H1 (cell line): ENCODE measurements at regions not wholly inside any gene's neighbourhood (a gene's known extent, or its start where the extent isn't known, plus 50 kb on each side); places are given as distances from the start of the nearest gene placed in this dataset.

Source experiments
- CTCF ChIA-PET: fragments of 300-600 bp; sonication (Branson Sonifier 250); formaldehyde crosslinking; loops from one replicate; lab custom pipeline; 2021; ENCODE audit not compliant: partially characterized antibody; lab: Charles Lee
- POLR2A ChIA-PET: fragments of 300-600 bp; sonication (Branson Sonifier 250); formaldehyde crosslinking; loops from one replicate; lab custom pipeline; 2021; ENCODE audit warnings: inconsistent platforms; ENCODE audit not compliant: partially characterized antibody; lab: Charles Lee
- DNase-seq, 2 experiments: peaks; one replicate each; pipeline versions ENCODE4 v3.0.0 to v3.0.0-alpha.2; 2010 to 2022; ENCODE audit warnings: low spot score in 2 of 2, low read depth in 1 of 2, mixed read lengths in 1 of 2
- FAIRE-seq: peaks from 2 replicates; lab custom pipeline; 2011; peaks lifted over from hg19 to GRCh38; lab: Jason Lieb, UNC
- H2AFZ ChIP-seq: 2 replicates; pipeline ENCODE4 v1.8.1; 2012; ENCODE audit warnings: low read length, inconsistent platforms
- H2AK5ac ChIP-seq: 2 replicates; pipeline ENCODE4 v1.6.1; 2013; ENCODE audit warnings: low read depth, low read length
- H2BK120ac ChIP-seq: replicated peaks from 2 replicates; pipeline ENCODE3; 2013; ENCODE audit warnings: low read depth, low read length, inconsistent platforms
- H2BK12ac ChIP-seq: 2 replicates; pipeline ENCODE4 v1.6.1; 2013; ENCODE audit warnings: low read depth, low read length
- H2BK15ac ChIP-seq: 2 replicates; pipeline ENCODE4 v1.6.1; 2013; ENCODE audit warnings: low read length
- H2BK20ac ChIP-seq: 2 replicates; pipeline ENCODE4 v1.6.1; 2013; ENCODE audit warnings: low read length
- H2BK5ac ChIP-seq: 2 replicates; pipeline ENCODE4 v1.6.1; 2013; ENCODE audit warnings: low read depth, low read length
- H3K14ac ChIP-seq: 2 replicates; pipeline ENCODE4 v1.6.1; 2013; ENCODE audit warnings: inconsistent platforms; ENCODE audit not compliant: insufficient read length
- H3K18ac ChIP-seq: 2 replicates; pipeline ENCODE4 v1.6.1; 2013; ENCODE audit warnings: low read length; ENCODE audit errors: extremely low read depth
- H3K23ac ChIP-seq: 2 replicates; pipeline ENCODE4 v1.6.1; 2013; ENCODE audit warnings: inconsistent platforms; ENCODE audit not compliant: insufficient read length
- H3K23me2 ChIP-seq: 2 replicates; pipeline ENCODE4 v1.6.1; 2013; ENCODE audit warnings: low read depth, low read length
- H3K27ac ChIP-seq: 2 replicates; pipeline ENCODE4 v1.6.1; 2011; ENCODE audit warnings: low read depth, low read length, inconsistent platforms
- H3K27me3 ChIP-seq, 4 experiments: replicated peaks in 1 of 4; 1 replicate in 1 of 4; 2 replicates in 3 of 4; pipeline versions ENCODE4 v1.6.1 to v1.8.1; 2011 to 2013; ENCODE audit warnings: low read length in 3 of 4, mild to moderate bottlenecking in 3 of 4, inconsistent platforms in 2 of 4, mixed read lengths in 2 of 4, moderate library complexity in 1 of 4; ENCODE audit not compliant: control insufficient read depth in 3 of 4, insufficient read depth in 3 of 4; ENCODE audit errors: extremely low read depth in 1 of 4
- H3K36me3 ChIP-seq, 4 experiments: 2 replicates each; pipeline versions ENCODE4 v1.6.1 to v1.8.1; 2011 to 2013; ENCODE audit warnings: mild to moderate bottlenecking in 4 of 4, low read length in 3 of 4, moderate library complexity in 2 of 4, control low read depth in 1 of 4, inconsistent platforms in 1 of 4; ENCODE audit not compliant: insufficient read depth in 4 of 4, control insufficient read depth in 2 of 4
- H3K4ac ChIP-seq: replicated peaks from 2 replicates; pipeline ENCODE3; 2013; ENCODE audit warnings: low read length, low read depth, mixed read lengths, inconsistent platforms; ENCODE audit not compliant: insufficient read length
- H3K4me1 ChIP-seq, 4 experiments: replicated peaks in 1 of 4; 1 replicate in 1 of 4; 2 replicates in 3 of 4; pipeline versions ENCODE4 v1.6.1 to v1.8.1; 2011 to 2013; ENCODE audit warnings: low read length in 3 of 4, inconsistent platforms in 2 of 4, mixed read lengths in 1 of 4; ENCODE audit not compliant: insufficient read depth in 4 of 4, control insufficient read depth in 3 of 4
- H3K4me2 ChIP-seq, 2 experiments: 2 replicates each; pipeline versions ENCODE4 v1.6.1 to v1.8.1; 2011 to 2013; ENCODE audit warnings: low read depth in 2 of 2, low read length in 2 of 2, control low read depth in 1 of 2, inconsistent platforms in 1 of 2, mild to moderate bottlenecking in 1 of 2; ENCODE audit not compliant: insufficient read depth in 1 of 2
- H3K4me3 ChIP-seq, 4 experiments: fragments of 200-600, 300-600 bp in 1 of 4; sonication (generic), shearing (Covaris generic), sonication (Bioruptor Twin) in 1 of 4; 2 replicates each; pipeline versions ENCODE4 v1.5.1 to v1.8.1; 2011 to 2016; ENCODE audit warnings: low read length in 4 of 4, low read depth in 3 of 4, control low read depth in 2 of 4, inconsistent platforms in 2 of 4, mild to moderate bottlenecking in 2 of 4, mixed read lengths in 1 of 4, moderate library complexity in 1 of 4; ENCODE audit not compliant: insufficient read depth in 2 of 4; ENCODE audit errors: extremely low read depth in 1 of 4
- H3K56ac ChIP-seq: replicated peaks from 2 replicates; pipeline ENCODE3; 2013; ENCODE audit warnings: low read depth, mild to moderate bottlenecking, mixed read lengths, low read length, inconsistent platforms; ENCODE audit not compliant: insufficient read length
- H3K79me1 ChIP-seq: 2 replicates; pipeline ENCODE4 v1.6.1; 2013; ENCODE audit warnings: low read depth, low read length, control low read depth
- H3K79me2 ChIP-seq, 2 experiments: 2 replicates each; pipeline versions ENCODE4 v1.6.1 to v1.8.1; 2012 to 2013; ENCODE audit warnings: low read length in 2 of 2, mild to moderate bottlenecking in 2 of 2, inconsistent platforms in 1 of 2; ENCODE audit not compliant: insufficient read depth in 2 of 2, control insufficient read depth in 1 of 2
- H3K9ac ChIP-seq, 4 experiments: replicated peaks in 1 of 4; 1 replicate in 1 of 4; 2 replicates in 3 of 4; pipeline versions ENCODE4 v1.6.1 to v1.8.1; 2011 to 2013; ENCODE audit warnings: low read depth in 3 of 4, low read length in 3 of 4, control low read depth in 2 of 4, mild to moderate bottlenecking in 2 of 4, moderate library complexity in 2 of 4, inconsistent platforms in 1 of 4; ENCODE audit errors: extremely low read depth in 1 of 4
- H3K9me3 ChIP-seq, 2 experiments: 2 replicates each; pipeline versions ENCODE4 v1.6.1 to v1.8.1; 2012 to 2013; ENCODE audit warnings: mild to moderate bottlenecking in 2 of 2, moderate library complexity in 2 of 2, control low read depth in 1 of 2, inconsistent platforms in 1 of 2, low read depth in 1 of 2, low read length in 1 of 2, mixed read lengths in 1 of 2; ENCODE audit not compliant: insufficient read depth in 2 of 2
- H4K20me1 ChIP-seq, 2 experiments: replicated peaks in 1 of 2; 2 replicates each; pipeline versions ENCODE3 to v1.8.1; 2011 to 2013; ENCODE audit warnings: inconsistent platforms in 2 of 2, low read length in 2 of 2, mild to moderate bottlenecking in 1 of 2; ENCODE audit not compliant: insufficient read depth in 2 of 2, control insufficient read depth in 1 of 2
- H4K5ac ChIP-seq: 2 replicates; pipeline ENCODE4 v1.6.1; 2013; ENCODE audit warnings: low read length, low read depth, mixed read lengths, inconsistent platforms; ENCODE audit not compliant: insufficient read length
- H4K8ac ChIP-seq: 2 replicates; pipeline ENCODE4 v1.8.0; 2013; ENCODE audit warnings: mild to moderate bottlenecking, moderate library complexity, low read length, inconsistent platforms; ENCODE audit not compliant: insufficient read depth; ENCODE audit errors: extremely low read depth
- H4K91ac ChIP-seq: replicated peaks from 2 replicates; pipeline ENCODE3; 2013; ENCODE audit warnings: low read length, mixed read lengths, inconsistent platforms; ENCODE audit not compliant: insufficient read length
- ATF3 ChIP-seq: IDR thresholded peaks from 2 replicates; pipeline ENCODE4 v1.6.1; 2011; ENCODE audit warnings: low read depth, mild to moderate bottlenecking, low read length; ENCODE audit not compliant: insufficient read depth
- BRCA1 ChIP-seq: IDR thresholded peaks from 2 replicates; pipeline ENCODE4 v1.6.1; 2012; ENCODE audit warnings: low read depth, low read length, improper control_type of control experiment
- EZH2 ChIP-seq: fragments of 200-600 bp; sonication (generic); IDR thresholded peaks from 2 replicates; pipeline ENCODE4 v1.7.1; 2012; ENCODE audit warnings: low read depth, mild to moderate bottlenecking, moderate library complexity, low read length, inconsistent platforms; ENCODE audit not compliant: severe bottlenecking
- HDAC6 ChIP-seq: IDR thresholded peaks from one replicate; pipeline ENCODE4 v1.7.1; 2012; ENCODE audit warnings: low read depth, mild to moderate bottlenecking, inconsistent platforms, low read length, moderate library complexity
- KDM1A ChIP-seq: fragments of 200-600, 300-600 bp; sonication (generic); IDR thresholded peaks from 2 replicates; pipeline ENCODE4 v1.7.1; 2016; ENCODE audit warnings: mild to moderate bottlenecking, low read length, borderline replicate concordance
- MAFK ChIP-seq: IDR thresholded peaks from 2 replicates; pipeline ENCODE4 v1.6.1; 2012; ENCODE audit warnings: low read depth, mild to moderate bottlenecking, improper control_type of control experiment, low read length
- NANOG ChIP-seq: IDR thresholded peaks from 2 replicates; pipeline ENCODE4 v1.6.1; 2011; ENCODE audit warnings: low read length, low read depth, mild to moderate bottlenecking, inconsistent platforms; ENCODE audit not compliant: insufficient read depth, poor library complexity, severe bottlenecking
- POU5F1 ChIP-seq: IDR thresholded peaks from 2 replicates; pipeline ENCODE4 v1.6.1; 2011; ENCODE audit warnings: low read depth, mild to moderate bottlenecking, low read length, moderate library complexity
- SIN3A ChIP-seq, 2 experiments: IDR thresholded peaks in 1 of 2; conservative IDR thresholded peaks in 1 of 2; 2 replicates each; pipeline ENCODE4 v1.6.1; 2011 to 2012; ENCODE audit warnings: low read length in 2 of 2, improper control_type of control experiment in 1 of 2, low read depth in 1 of 2, mild to moderate bottlenecking in 1 of 2
- SP1 ChIP-seq: IDR thresholded peaks from 2 replicates; pipeline ENCODE4 v1.6.1; 2011; ENCODE audit warnings: low read depth, low read length
- USF2 ChIP-seq: IDR thresholded peaks from 2 replicates; pipeline ENCODE4 v1.6.1; 2011; ENCODE audit warnings: low read length, improper control_type of control experiment
- WGBS, 2 experiments: shearing (Covaris generic) in 1 of 2; methylation state at CpG; one replicate each; pipeline versions ENCODE4 v1.1.6 to v1.1.7; 2013 to 2015; ENCODE audit warnings: low lambda C conversion rate in 2 of 2, mixed read lengths in 2 of 2, inconsistent platforms in 1 of 2, low coverage in 1 of 2, missing lambda C conversion rate in 1 of 2; ENCODE audit not compliant: insufficient replicate concordance in 2 of 2, insufficient coverage in 1 of 2, insufficient read length in 1 of 2; ENCODE audit errors: extremely low coverage in 1 of 2, missing lambda C conversion rate in 1 of 2; 5-methylcytosine and 5-hydroxymethylcytosine counted together

- Histone ChIP-seq H3K23me2 (no peaks in the 10 kb centered on the region; the same call in 1 of the 2 replicates), H4K5ac (no peak overlapping the region), H3K27ac (no peak overlapping the region), H2BK20ac (no peak overlapping the region), H3K23ac (no peak overlapping the region), H3K79me1 (no peaks in the 10 kb centered on the region), H2BK5ac (no peak overlapping the region), H3K27me3 (no peaks in the 10 kb centered on the region), H3K14ac (no peak overlapping the region), H3K79me2 (peaks cover 13 to 76% of the 10 kb centered on the region in 2 experiments), H2BK15ac (no peak overlapping the region), H3K56ac (no peak overlapping the region), H3K4ac (no peak overlapping the region), H2BK12ac (no peak overlapping the region), H2AFZ (no peak overlapping the region), H3K4me2 (no peak overlapping the region), H4K8ac (no peak overlapping the region), H3K4me3 (no peak overlapping the region), H3K36me3 (peaks cover 3 to 91% (median 32%) of the 10 kb centered on the region in 4 experiments; a peak in 7 of 8 replicates), H4K20me1 (peaks cover 3% of the 10 kb centered on the region in 2 experiments), H2AK5ac (no peak overlapping the region), H3K9me3 (peaks cover 0 to 3% of the 10 kb centered on the region in 2 experiments; a peak in 1 of 4 replicates), H4K91ac (no peak overlapping the region), H3K9ac (no peak overlapping the region), H2BK120ac (no peak overlapping the region), H3K4me1 (peaks cover 0 to 7% (median 6%) of the 10 kb centered on the region in 4 experiments; a peak in 3 of 7 replicates), H3K18ac (no peak overlapping the region)
- 96% methylated on average over 18 of the region's 22 CpGs; no CpG with 5 or more reads in 1 of the 2 experiments for WGBS, 2 experiments
- FAIRE-seq (no peak), DNase-seq (no peak)
- POLR2A ChIA-PET = no interaction called here
- CTCF ChIA-PET = no interaction called here
- TF ChIP-seq USF2 = no peak
- no peak for TF ChIP-seq NANOG
- no peak for TF ChIP-seq POU5F1
- no peak for TF ChIP-seq SIN3A (conservative IDR thresholded peaks at IDR 0.05 in 1 of 2, IDR thresholded peaks at IDR 0.05 in 1 of 2; ENCODE audit: low read depth in 1 of 2, low read length in 2 of 2)
- no peak for TF ChIP-seq EZH2
- TF ChIP-seq SP1 = no peak
- no peak for TF ChIP-seq ATF3
- no peak for TF ChIP-seq MAFK
- no peak for TF ChIP-seq HDAC6
- TF ChIP-seq KDM1A = no peak
- TF ChIP-seq BRCA1 = no peak
Measured at GRCh38 chrX:131821945-131822622, 201.0 kb upstream of the STK26 start.
